Mesodermal cell (in vitro differentiated cells): ENCODE measurements at regions not wholly inside any gene's neighbourhood (a gene's known extent, or its start where the extent isn't known, plus 50 kb on each side); places are given as distances from the start of the nearest gene placed in this dataset.
"Not testable (repeated sequence)": the region's sequence is repeated elsewhere in the genome, so short reads cannot be mapped to it uniquely, and the experiment has no call there.

Experiments used
- H3K27ac ChIP-seq: 2 replicates; pipeline ENCODE4 v1.7.0; 2013; ENCODE audit warnings: mild to moderate bottlenecking, low read depth, low read length, moderate library complexity; ENCODE audit not compliant: severe bottlenecking
- H3K36me3 ChIP-seq: 2 replicates; pipeline ENCODE4 v1.7.1; 2013; ENCODE audit warnings: mild to moderate bottlenecking, low read length, moderate library complexity; ENCODE audit not compliant: control insufficient read depth, insufficient read depth
- H3K4me1 ChIP-seq: one replicate; pipeline ENCODE4 v1.7.1; 2013; ENCODE audit warnings: mild to moderate bottlenecking, low read length; ENCODE audit not compliant: insufficient read depth, control insufficient read depth, poor library complexity, severe bottlenecking
- H3K4me3 ChIP-seq: 2 replicates; pipeline ENCODE4 v1.7.0; 2013; ENCODE audit warnings: low read length, control low read depth, mild to moderate bottlenecking; ENCODE audit not compliant: insufficient read depth, poor library complexity, severe bottlenecking; ENCODE audit errors: extremely low read depth
- H3K9me3 ChIP-seq: 2 replicates; pipeline ENCODE4 v1.7.1; 2013; ENCODE audit warnings: mild to moderate bottlenecking, low read length, moderate library complexity; ENCODE audit not compliant: control insufficient read depth
- WGBS, 2 experiments: methylation state at CpG; one replicate each; pipeline ENCODE4 v1.1.5; 2013; ENCODE audit warnings: missing lambda C conversion rate in 2 of 2; ENCODE audit not compliant: insufficient coverage in 2 of 2; 5-methylcytosine and 5-hydroxymethylcytosine counted together

GRCh38 chrX:42342981-42343380 lies 419.6 kb upstream of the CASK start:
- not testable (repeated sequence) for H3K36me3 ChIP-seq, H3K4me3 ChIP-seq, H3K9me3 ChIP-seq, H3K4me1 ChIP-seq, H3K27ac ChIP-seq
- 63% methylated on average over 2 of the region's 3 CpGs; no CpG with 5 or more reads in 1 of the 2 experiments for WGBS, 2 experiments
